Skin epidermis (tissue), 12 donors: ENCODE measurements at regions not wholly inside any gene's neighbourhood (a gene's known extent, or its start where the extent isn't known, plus 50 kb on each side); places are given as distances from the start of the nearest gene placed in this dataset.

Source experiments
- H3K27ac ChIP-seq, 21 experiments: fragments of 200-600 bp; sonication (generic) in 11 of 21; one replicate each; pipeline ENCODE4 v1.5.0; 2020; ENCODE audit warnings: mild to moderate bottlenecking in 3 of 21, inconsistent platforms in 2 of 21, moderate library complexity in 2 of 21
- H3K4me3 ChIP-seq, 7 experiments: fragments of 200-600 bp; sonication (generic) in 2 of 7; one replicate each; pipeline ENCODE4 v1.5.0; 2020; ENCODE audit warnings: inconsistent platforms in 2 of 7, mild to moderate bottlenecking in 2 of 7, moderate library complexity in 1 of 7

GRCh38 chr4:136651932-136652331 lies 880.4 kb downstream of the PCDH18 start:
- Histone ChIP-seq H3K27ac (no peak overlapping the region), H3K4me3 (no peak overlapping the region)

- H3K27ac ChIP-seq = no peak overlapping the region
Observed at GRCh38 chr4:136651278-136651667, 881.0 kb downstream of the PCDH18 start.

GRCh38 chr4:136650541-136651277 lies 881.6 kb downstream of the PCDH18 start:
- Histone ChIP-seq H3K4me3 (no peak overlapping the region), H3K27ac (no peak overlapping the region)

More at GRCh38 chr4:136651278-136651667, 881.0 kb downstream of the PCDH18 start:
- H3K4me3 ChIP-seq = no peak overlapping the region

GRCh38 chr4:136644279-136644678 lies 888.0 kb downstream of the PCDH18 start:
- Histone ChIP-seq H3K4me3 (no peak overlapping the region), H3K27ac (no peak overlapping the region)

GRCh38 chr4:136643416-136643815 lies 888.9 kb downstream of the PCDH18 start:
- Histone ChIP-seq H3K27ac (no peak overlapping the region), H3K4me3 (no peak overlapping the region)

GRCh38 chr4:136637071-136637777 lies 895.1 kb downstream of the PCDH18 start:
- Histone ChIP-seq H3K4me3 (no peak overlapping the region), H3K27ac (no peak overlapping the region)

GRCh38 chr4:136636155-136636554 lies 896.1 kb downstream of the PCDH18 start:
- Histone ChIP-seq H3K4me3 (no peak overlapping the region), H3K27ac (no peak overlapping the region)

- no peak overlapping the region for H3K4me3 ChIP-seq
- no peak overlapping the region for H3K27ac ChIP-seq
Observed at GRCh38 chr4:136634121-136634520, 898.2 kb downstream of the PCDH18 start.

- Histone ChIP-seq H3K27ac (no peak overlapping the region), H3K4me3 (no peak overlapping the region)
Observed at GRCh38 chr4:136599890-136600289, 932.4 kb downstream of the PCDH18 start.

GRCh38 chr4:136590440-136590839 lies 941.9 kb downstream of the PCDH18 start:
- no peak overlapping the region for H3K4me3 ChIP-seq
- no peak overlapping the region for H3K27ac ChIP-seq

- H3K4me3 ChIP-seq = no peak overlapping the region
Observed at GRCh38 chr4:136583567-136583966, 948.7 kb downstream of the PCDH18 start.

GRCh38 chr4:136581119-136581518 lies 951.2 kb downstream of the PCDH18 start:
- H3K27ac ChIP-seq = no peak overlapping the region
- no peak overlapping the region for H3K4me3 ChIP-seq

More at GRCh38 chr4:136583567-136583966, 948.7 kb downstream of the PCDH18 start:
- H3K27ac ChIP-seq = no peak overlapping the region

- H3K27ac ChIP-seq = no peak overlapping the region
- no peak overlapping the region for H3K4me3 ChIP-seq
Observed at GRCh38 chr4:136575146-136575545, 957.1 kb downstream of the PCDH18 start.

GRCh38 chr4:136573460-136573859 lies 958.8 kb downstream of the PCDH18 start:
- no peak overlapping the region for H3K27ac ChIP-seq
- H3K4me3 ChIP-seq = no peak overlapping the region

- H3K4me3 ChIP-seq = no peak overlapping the region
- H3K27ac ChIP-seq = no peak overlapping the region
Observed at GRCh38 chr4:136571315-136571714, 961.0 kb downstream of the PCDH18 start.

- no peak overlapping the region for H3K27ac ChIP-seq
- no peak overlapping the region for H3K4me3 ChIP-seq
Observed at GRCh38 chr4:136562834-136563233, 969.5 kb downstream of the PCDH18 start.

- Histone ChIP-seq H3K27ac (no peak overlapping the region), H3K4me3 (no peak overlapping the region)
Observed at GRCh38 chr4:136558940-136559494, 973.3 kb downstream of the PCDH18 start.

- H3K4me3 ChIP-seq = no peak overlapping the region
- H3K27ac ChIP-seq = no peak overlapping the region
Observed at GRCh38 chr4:136557396-136557795, 974.9 kb downstream of the PCDH18 start.

- H3K4me3 ChIP-seq = no peak overlapping the region
- no peak overlapping the region for H3K27ac ChIP-seq
Observed at GRCh38 chr4:136554033-136554432, 978.3 kb downstream of the PCDH18 start.

GRCh38 chr4:136551753-136552152 lies 980.5 kb downstream of the PCDH18 start:
- no peak overlapping the region for H3K4me3 ChIP-seq
- no peak overlapping the region for H3K27ac ChIP-seq

- H3K27ac ChIP-seq = no peak overlapping the region
- H3K4me3 ChIP-seq = no peak overlapping the region
Observed at GRCh38 chr4:136540747-136541146, 991.5 kb downstream of the PCDH18 start.
